Thyroid gland (tissue), 4 donors: ENCODE measurements at regions not wholly inside any gene's neighbourhood (a gene's known extent, or its start where the extent isn't known, plus 50 kb on each side); places are given as distances from the start of the nearest gene placed in this dataset.
"Not testable (repeated sequence)": the region's sequence is repeated elsewhere in the genome, so short reads cannot be mapped to it uniquely, and the experiment has no call there.

Experiments
- DNase-seq, 2 donors: peaks; one replicate each; pipeline ENCODE4 v3.0.0-alpha.2; 2019
- H3K27ac ChIP-seq, 3 donors: fragments of 200-600 bp; sonication (generic); 1 replicate in 2 of 3; 2 replicates in 1 of 3; pipeline ENCODE4 v1.5.1; 2016 to 2019; ENCODE audit warnings: mild to moderate bottlenecking in 1 of 3, moderate library complexity in 1 of 3
- H3K27me3 ChIP-seq: fragments of 200-600 bp; sonication (generic); one replicate; pipeline ENCODE4 v1.5.1; 2019
- H3K36me3 ChIP-seq, 2 donors: fragments of 200-600 bp; sonication (generic); one replicate each; pipeline ENCODE4 v1.5.1; 2016 to 2019
- H3K4me1 ChIP-seq, 2 donors: fragments of 200-600 bp; sonication (generic); one replicate each; pipeline ENCODE4 v1.5.1; 2017 to 2019
- H3K4me3 ChIP-seq, 3 donors: fragments of 200-600 bp; sonication (generic); replicated peaks in 1 of 3; 1 replicate in 2 of 3; 2 replicates in 1 of 3; pipeline ENCODE4 v1.5.1; 2016; ENCODE audit warnings: mild to moderate bottlenecking in 1 of 3
- H3K9me3 ChIP-seq: fragments of 200-600 bp; sonication (generic); one replicate; pipeline ENCODE4 v1.5.1; 2017
- CTCF ChIP-seq, 6 experiments: fragments of 200-600 bp in 3 of 6; fragments of 450-650 bp in 3 of 6; sonication (generic) in 3 of 6; IDR thresholded peaks; one replicate each; pipeline ENCODE4 v1.5.1; 2016 to 2019; ENCODE audit warnings: antibody characterized with exemption in 6 of 6, mild to moderate bottlenecking in 2 of 6, inconsistent platforms in 1 of 6, moderate library complexity in 1 of 6
- POLR2A ChIP-seq, 2 donors: fragments of 450-650 bp; IDR thresholded peaks; one replicate each; pipeline ENCODE4 v1.6.1; 2017; ENCODE audit warnings: antibody characterized with exemption in 2 of 2, mild to moderate bottlenecking in 2 of 2, moderate library complexity in 1 of 2
- WGBS, 2 donors: methylation state at CpG; one replicate each; pipeline ENCODE4 v1.1.5; 2017; 5-methylcytosine and 5-hydroxymethylcytosine counted together
- intact Hi-C: fragments of 100-400 bp; cut with DNase I; formaldehyde crosslinking; loops from one replicate; pipeline ENCODE4 v1.15.1; 2023

GRCh38 chr4:151583157-151583914, 174.4 kb downstream of the FHIP1A start:
- intact Hi-C loops: no loop called here
- Histone ChIP-seq H3K9me3 (no peaks in the 10 kb centered on the region), H3K36me3 (no peaks in the 10 kb centered on the region), H3K4me3 (no peak overlapping the region), H3K27me3 (no peaks in the 10 kb centered on the region), H3K27ac (no peak overlapping the region), H3K4me1 (no peaks in the 10 kb centered on the region)
- no peak for DNase-seq
- TF ChIP-seq CTCF (IDR thresholded peaks at IDR 0.05) (no peak), POLR2A (IDR thresholded peaks at IDR 0.05) (no peak)
- 70 to 90% methylated on average over 4 of the region's 4 CpGs for WGBS, 2 donors

- no peaks in the 10 kb centered on the region for H3K27me3 ChIP-seq
- no peaks in the 10 kb centered on the region for H3K36me3 ChIP-seq
- H3K4me3 ChIP-seq: no peak overlapping the region
- H3K4me1 ChIP-seq: no peaks in the 10 kb centered on the region
- TF ChIP-seq CTCF (IDR thresholded peaks at IDR 0.05) (no peak), POLR2A (IDR thresholded peaks at IDR 0.05) (no peak)
- no peak overlapping the region for H3K27ac ChIP-seq
- H3K9me3 ChIP-seq: no peaks in the 10 kb centered on the region
- intact Hi-C loops: no loop called here
- DNase-seq: no peak
Measured at GRCh38 chr4:151584101-151584500, 175.1 kb downstream of the FHIP1A start.

- peaks cover 14 to 17% of the 10 kb centered on the region in 2 donors for H3K4me1 ChIP-seq
- H3K27ac ChIP-seq, H3K9me3 ChIP-seq, H3K27me3 ChIP-seq, DNase-seq, intact Hi-C loops, H3K4me3 ChIP-seq, H3K36me3 ChIP-seq: not testable (repeated sequence)
- 97 to 98% methylated on average over 1 of the region's 1 CpG for WGBS, 2 donors
Measured at GRCh38 chr4:151595629-151596028, 165.2 kb downstream of the GATB start.

GRCh38 chr4:151597691-151598090, 163.1 kb downstream of the GATB start:
- H3K36me3 ChIP-seq, H3K4me3 ChIP-seq, H3K27me3 ChIP-seq, H3K9me3 ChIP-seq, intact Hi-C loops: not testable (repeated sequence)
- DNase-seq: peak; percentile 77 to 82
- peak overlapping the region in 2 of 3 donors; percentile 27 to 49 for H3K27ac ChIP-seq
- H3K4me1 ChIP-seq: peaks cover 14 to 17% of the 10 kb centered on the region in 2 donors
- WGBS, 2 donors: 30 to 52% methylated on average over 4 to 8 of the region's 8 CpGs

- TF ChIP-seq CTCF (IDR thresholded peaks at IDR 0.05): no peak
- no peak for TF ChIP-seq POLR2A (IDR thresholded peaks at IDR 0.05)
- Histone ChIP-seq H3K36me3 (no peaks in the 10 kb centered on the region), H3K4me1 (peaks cover 14 to 17% of the 10 kb centered on the region in 2 donors), H3K9me3 (no peaks in the 10 kb centered on the region), H3K27ac (no peak overlapping the region), H3K27me3 (no peaks in the 10 kb centered on the region), H3K4me3 (no peak overlapping the region)
- intact Hi-C loops: no loop called here
- WGBS, 2 donors: 96 to 100% methylated on average over 2 of the region's 2 CpGs
- DNase-seq: no peak
Measured at GRCh38 chr4:151599863-151600262, 160.9 kb downstream of the GATB start.

- peaks cover 14 to 17% of the 10 kb centered on the region in 2 donors for H3K4me1 ChIP-seq
- H3K4me3 ChIP-seq: no peak overlapping the region
- H3K36me3 ChIP-seq: no peaks in the 10 kb centered on the region
- no peaks in the 10 kb centered on the region for H3K9me3 ChIP-seq
- H3K27ac ChIP-seq: no peak overlapping the region
- intact Hi-C loops: no loop called here
- no peak for DNase-seq
- no peak for TF ChIP-seq CTCF (IDR thresholded peaks at IDR 0.05)
- TF ChIP-seq POLR2A (IDR thresholded peaks at IDR 0.05): no peak
- WGBS, 2 donors: 96 to 100% methylated on average over 3 of the region's 3 CpGs
- H3K27me3 ChIP-seq: no peaks in the 10 kb centered on the region
Measured at GRCh38 chr4:151600432-151600831, 160.4 kb downstream of the GATB start.
